ENCODE measurements at regions not wholly inside any gene's neighbourhood (a gene's known extent, or its start where the extent isn't known, plus 50 kb on each side); places are given as distances from the start of the nearest gene placed in this dataset.

DNA sequence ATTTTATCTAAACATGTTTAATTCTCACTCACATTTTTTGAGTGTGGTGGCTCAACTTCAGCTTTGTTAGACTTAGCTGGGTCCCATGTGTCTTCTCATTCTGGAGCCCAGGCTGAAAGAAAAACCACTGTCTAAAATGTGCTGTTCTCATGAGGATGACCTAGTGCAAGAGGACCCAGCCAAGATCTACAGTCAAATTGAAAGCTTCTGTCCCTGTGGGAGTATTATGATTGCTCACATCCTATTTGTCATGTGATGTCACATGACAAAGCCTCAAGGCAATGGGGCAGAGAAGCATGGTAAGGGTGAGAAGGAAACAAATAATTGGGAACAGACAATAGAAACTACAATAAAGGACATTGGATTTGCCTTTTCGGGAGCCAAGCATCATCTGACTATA, 113.4 kb upstream of the ASTN2 start:
- Histone ChIP-seq H3K9me3 (ENCODE audit: control insufficient read depth, insufficient read depth, low read depth, low read length) (no peaks in the 10 kb centered on the region), H3K4me3 (ENCODE audit: low read depth in 2 of 2, low read length in 2 of 2) (no peak overlapping the region), H3K36me3 (ENCODE audit: control insufficient read depth, insufficient read depth, low read length) (no peaks in the 10 kb centered on the region), H3K4me1 (ENCODE audit: control insufficient read depth, insufficient read depth, low read length) (no peaks in the 10 kb centered on the region), H3K27me3 (ENCODE audit: control insufficient read depth, insufficient read depth, low read length) (no peaks in the 10 kb centered on the region), H3K27ac (ENCODE audit: low read length) (no peak overlapping the region)
- ATAC-seq (no peak), DNase-seq (ENCODE audit: low read depth, low spot score) (no peak)
- no TSS peak for BruUV-seq (replicated peaks)
- CTCF ChIA-PET: no interaction called here
- intact Hi-C loops (cut with micrococcal nuclease; ENCODE audit: unreplicated experiment): no loop called here
- TF ChIP-seq SIN3A (IDR thresholded peaks at IDR 0.05; ENCODE audit: borderline replicate concordance, insufficient read depth, low read depth, low read length) (no peak), CTCF (IDR thresholded peaks at IDR 0.05) (no peak), POLR2AphosphoS5 (IDR thresholded peaks at IDR 0.05; ENCODE audit: low read depth, low read length) (no peak), REST (IDR thresholded peaks at IDR 0.05; ENCODE audit: insufficient read depth in 1 of 2, low read depth in 2 of 2, low read length in 1 of 2) (no peak), TCF7L2 (IDR thresholded peaks at IDR 0.05; ENCODE audit: low read depth, low read length) (no peak)
- POLR2A ChIA-PET: no interaction called here
- in situ Hi-C loops (cut with HindIII; ENCODE audit: low pct_unique_long_range_greater_than_20kb, low sequenced_read_pairs): no loop called here

DNA sequence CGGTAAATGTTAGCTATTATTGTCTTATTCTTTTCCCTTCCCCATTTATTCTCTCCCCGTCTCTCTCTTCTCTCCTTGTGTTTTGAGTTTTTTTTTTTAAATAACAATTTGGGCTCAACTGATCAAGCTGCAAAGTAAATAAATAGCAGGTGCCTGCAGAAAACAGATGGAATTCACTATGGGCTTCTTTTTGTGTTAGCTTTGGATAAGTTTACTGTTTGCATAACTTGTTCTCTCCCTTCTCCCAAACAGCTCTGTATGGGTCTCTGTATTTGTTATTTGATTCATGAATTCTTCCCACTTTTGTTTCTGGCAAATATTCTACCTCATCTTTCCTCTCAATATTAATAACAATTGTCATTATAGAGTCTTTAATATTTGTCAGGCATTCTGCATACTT, 111.8 kb upstream of the ASTN2 start:
- Histone ChIP-seq H3K4me3 (ENCODE audit: low read depth in 2 of 2, low read length in 2 of 2) (no peak overlapping the region), H3K27ac (ENCODE audit: low read length) (no peak overlapping the region), H3K36me3 (ENCODE audit: control insufficient read depth, insufficient read depth, low read length) (no peaks in the 10 kb centered on the region), H3K27me3 (ENCODE audit: control insufficient read depth, insufficient read depth, low read length) (no peaks in the 10 kb centered on the region), H3K4me1 (ENCODE audit: control insufficient read depth, insufficient read depth, low read length) (no peaks in the 10 kb centered on the region), H3K9me3 (ENCODE audit: control insufficient read depth, insufficient read depth, low read depth, low read length) (no peaks in the 10 kb centered on the region)
- DNase-seq (ENCODE audit: low read depth, low spot score) (no peak), ATAC-seq (no peak)
- no peak for TF ChIP-seq SIN3A (IDR thresholded peaks at IDR 0.05; ENCODE audit: borderline replicate concordance, insufficient read depth, low read depth, low read length)
- BruUV-seq (replicated peaks): no TSS peak
- intact Hi-C loops (cut with micrococcal nuclease; ENCODE audit: unreplicated experiment): no loop called here
- in situ Hi-C loops (cut with HindIII; ENCODE audit: low pct_unique_long_range_greater_than_20kb, low sequenced_read_pairs): no loop called here
- ChIA-PET CTCF (no interaction called here), POLR2A (no interaction called here)

- POLR2A ChIA-PET: no interaction called here
- H3K9me3 ChIP-seq (ENCODE audit: control insufficient read depth, insufficient read depth, low read depth, low read length): no peaks in the 10 kb centered on the region
- no peaks in the 10 kb centered on the region for H3K4me1 ChIP-seq (ENCODE audit: control insufficient read depth, insufficient read depth, low read length)
- BruUV-seq (replicated peaks): no TSS peak
- CTCF ChIA-PET: no interaction called here
- no peak for ATAC-seq
- DNase-seq (ENCODE audit: low read depth, low spot score): no peak
- H3K27me3 ChIP-seq (ENCODE audit: control insufficient read depth, insufficient read depth, low read length): no peaks in the 10 kb centered on the region
- no peak overlapping the region for H3K27ac ChIP-seq (ENCODE audit: low read length)
- in situ Hi-C loops (cut with HindIII; ENCODE audit: low pct_unique_long_range_greater_than_20kb, low sequenced_read_pairs): no loop called here
- TF ChIP-seq REST (IDR thresholded peaks at IDR 0.05; ENCODE audit: insufficient read depth in 1 of 2, low read depth in 2 of 2, low read length in 1 of 2): no peak
- intact Hi-C loops (cut with micrococcal nuclease; ENCODE audit: unreplicated experiment): no loop called here
- H3K4me3 ChIP-seq (ENCODE audit: low read depth in 2 of 2, low read length in 2 of 2): no peak overlapping the region
- no peaks in the 10 kb centered on the region for H3K36me3 ChIP-seq (ENCODE audit: control insufficient read depth, insufficient read depth, low read length)
Observed at GRCh38 chr9:117523531-117524153, 108.8 kb upstream of the ASTN2 start.

Data from Panc1 (cell line).